GM19351 (cell line): ENCODE measurements at regions not wholly inside any gene's neighbourhood (a gene's known extent, or its start where the extent isn't known, plus 50 kb on each side); places are given as distances from the start of the nearest gene placed in this dataset.

ENCODE experiments used
- ATAC-seq: cut with Tn5 transposase; IDR thresholded peaks from one replicate; pipeline ENCODE4 v1.9.1; 2021; ENCODE audit warnings: mild to moderate bottlenecking, moderate library complexity; ENCODE audit not compliant: unreplicated experiment

- no peak for ATAC-seq
Measured at GRCh38 chr12:98048326-98048725, 467.1 kb upstream of the TMPO start.

- ATAC-seq, result no peak
Measured at GRCh38 chr12:98053202-98053601, 462.2 kb upstream of the TMPO start.

GRCh38 chr12:98057701-98058100 lies 457.7 kb upstream of the TMPO start:
- no peak for ATAC-seq

- ATAC-seq, result no peak
Measured at GRCh38 chr12:98058213-98058612, 457.2 kb upstream of the TMPO start.

- ATAC-seq, result no peak
Measured at GRCh38 chr12:98058838-98059237, 456.6 kb upstream of the TMPO start.

- ATAC-seq, result no peak
Measured at GRCh38 chr12:98059659-98060343, 455.6 kb upstream of the TMPO start.

- no peak for ATAC-seq
Measured at GRCh38 chr12:98060411-98060810, 455.0 kb upstream of the TMPO start.

GRCh38 chr12:98062464-98063245 lies 452.7 kb upstream of the TMPO start:
- ATAC-seq, result no peak

- no peak for ATAC-seq
Measured at GRCh38 chr12:98064501-98064900, 450.9 kb upstream of the TMPO start.

GRCh38 chr12:98067795-98068194 lies 447.6 kb upstream of the TMPO start:
- no peak for ATAC-seq

GRCh38 chr12:98073610-98074009 lies 441.8 kb upstream of the TMPO start:
- ATAC-seq, result no peak

GRCh38 chr12:98074286-98074685 lies 441.1 kb upstream of the TMPO start:
- ATAC-seq, result no peak

- ATAC-seq, result no peak
Measured at GRCh38 chr12:98084391-98084790, 431.0 kb upstream of the TMPO start.

- no peak for ATAC-seq
Measured at GRCh38 chr12:98085046-98085755, 430.2 kb upstream of the TMPO start.

- ATAC-seq, result no peak
Measured at GRCh38 chr12:98090731-98091130, 424.7 kb upstream of the TMPO start.

- no peak for ATAC-seq
Measured at GRCh38 chr12:98096436-98096835, 419.0 kb upstream of the TMPO start.

GRCh38 chr12:98106031-98106683 lies 409.2 kb upstream of the TMPO start:
- ATAC-seq, result no peak

- ATAC-seq, result no peak
Measured at GRCh38 chr12:98109266-98109665, 406.1 kb upstream of the TMPO start.

GRCh38 chr12:98110536-98110935 lies 404.9 kb upstream of the TMPO start:
- ATAC-seq, result no peak

GRCh38 chr12:98113548-98113947 lies 401.8 kb upstream of the TMPO start:
- ATAC-seq, result no peak

- no peak for ATAC-seq
Measured at GRCh38 chr12:98121963-98122362, 393.4 kb upstream of the TMPO start.
